ENCODE measurements at regions not wholly inside any gene's neighbourhood (a gene's known extent, or its start where the extent isn't known, plus 50 kb on each side); places are given as distances from the start of the nearest gene placed in this dataset.
"Not testable (repeated sequence)": the region's sequence is repeated elsewhere in the genome, so short reads cannot be mapped to it uniquely, and the experiment has no call there.

DNA sequence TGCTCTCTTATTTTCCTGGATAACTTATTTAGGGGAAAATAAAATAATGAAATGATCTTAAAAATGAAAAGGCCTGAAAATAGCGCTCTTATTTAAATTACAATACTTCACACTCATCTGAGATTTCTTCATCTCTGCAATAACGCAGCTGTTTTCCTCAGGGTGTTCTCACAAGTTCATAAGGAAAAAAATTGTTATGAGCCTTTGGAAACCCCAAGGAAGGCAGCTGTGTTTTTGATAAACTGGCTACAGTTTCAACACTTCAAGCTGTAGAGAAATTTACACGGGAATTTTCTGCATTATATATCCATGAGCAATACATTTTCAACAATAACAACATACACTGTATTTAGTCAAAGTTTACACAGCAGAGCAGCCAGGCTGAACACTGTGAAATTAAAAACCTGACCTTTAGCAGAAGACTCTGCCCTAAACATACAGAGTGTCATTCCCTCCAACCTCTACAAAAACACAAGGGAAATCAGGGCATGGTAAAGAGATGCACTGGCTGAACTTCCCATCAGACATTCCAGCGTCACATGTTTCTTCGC is 959.6 kb downstream of the SLC4A3 start:
- no peak for DNase-seq

DNA sequence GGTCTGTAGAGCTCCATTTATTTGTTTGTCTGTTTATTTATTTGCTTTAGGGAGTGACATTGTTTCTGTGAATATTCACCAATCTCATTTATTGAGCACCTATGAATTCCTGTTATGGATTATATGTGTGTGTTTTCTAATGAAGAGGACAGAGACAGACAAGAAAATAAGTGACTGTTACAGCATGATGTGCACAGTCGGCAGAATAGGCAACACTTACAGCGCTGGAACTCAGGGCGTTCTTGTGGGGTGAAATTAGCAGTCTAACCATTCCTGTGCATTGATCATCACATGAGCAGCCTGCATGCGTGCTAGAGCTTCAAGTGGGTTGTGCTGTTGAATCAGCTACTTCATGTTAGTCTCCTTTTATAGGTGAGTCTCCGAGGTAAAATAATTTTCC is 960.7 kb downstream of the SLC4A3 start:
- no peak for DNase-seq

GRCh38 chr2:220590476-220590875 is 963.0 kb downstream of the SLC4A3 start:
- DNase-seq = no peak

DNA sequence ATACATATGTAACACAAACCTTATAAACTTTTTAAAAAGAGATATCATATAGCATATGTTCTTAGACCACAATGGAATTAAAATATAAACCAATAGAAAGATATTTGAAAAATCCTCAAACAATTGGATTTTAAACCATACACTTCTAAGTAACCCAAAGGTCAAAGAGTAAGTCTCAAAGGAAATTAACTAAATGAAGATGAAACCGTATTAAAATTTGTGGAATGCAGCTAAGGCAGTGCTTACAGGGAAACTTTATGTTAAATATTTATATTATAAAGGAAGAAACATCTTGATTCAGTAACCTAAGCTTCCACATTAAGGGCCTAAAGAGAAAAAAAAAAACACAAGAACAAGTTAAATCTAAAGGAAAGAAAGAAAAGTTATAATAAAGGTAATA is 966.1 kb downstream of the SLC4A3 start:
- DNase-seq = no peak

GRCh38 chr2:220601674-220602073 is 970.4 kb downstream of the EPHA4 start:
- no peak for DNase-seq

- not testable (repeated sequence) for DNase-seq
These were observed 959.1 kb downstream of the EPHA4 start for GRCh38 chr2:220613004-220613403.

- no peak for DNase-seq
These were observed 958.0 kb downstream of the EPHA4 start for GRCh38 chr2:220614064-220614463.

- DNase-seq = peak; percentile 59
These were observed 952.4 kb downstream of the EPHA4 start for GRCh38 chr2:220619525-220620220.

- no peak for DNase-seq
These were observed 945.5 kb downstream of the EPHA4 start for GRCh38 chr2:220626603-220627002.

GRCh38 chr2:220628252-220628651 is 943.9 kb downstream of the EPHA4 start:
- DNase-seq = no peak

DNA sequence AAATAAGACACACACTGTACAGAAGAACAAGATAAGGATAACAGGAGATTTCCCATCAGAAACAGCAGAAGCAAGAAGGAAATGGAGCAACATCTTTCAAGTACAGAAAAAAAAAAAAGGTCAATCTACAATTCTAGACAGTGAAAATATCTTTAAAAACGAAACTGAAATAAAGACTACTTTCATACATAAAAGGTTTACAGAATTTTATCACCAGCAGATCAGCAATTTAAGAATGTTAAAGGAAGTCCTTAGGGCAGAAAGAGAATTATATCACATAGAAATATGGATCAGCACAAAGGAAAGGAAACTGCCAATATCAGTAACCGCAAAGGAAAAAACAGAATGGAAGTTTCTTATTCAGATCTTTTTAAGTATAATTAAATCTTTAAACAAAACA is 931.0 kb downstream of the EPHA4 start:
- DNase-seq = no peak

- no peak for DNase-seq
These were observed 925.7 kb downstream of the EPHA4 start for GRCh38 chr2:220646424-220646823.

- no peak for DNase-seq
These were observed 923.5 kb downstream of the EPHA4 start for GRCh38 chr2:220648628-220649027.

DNA sequence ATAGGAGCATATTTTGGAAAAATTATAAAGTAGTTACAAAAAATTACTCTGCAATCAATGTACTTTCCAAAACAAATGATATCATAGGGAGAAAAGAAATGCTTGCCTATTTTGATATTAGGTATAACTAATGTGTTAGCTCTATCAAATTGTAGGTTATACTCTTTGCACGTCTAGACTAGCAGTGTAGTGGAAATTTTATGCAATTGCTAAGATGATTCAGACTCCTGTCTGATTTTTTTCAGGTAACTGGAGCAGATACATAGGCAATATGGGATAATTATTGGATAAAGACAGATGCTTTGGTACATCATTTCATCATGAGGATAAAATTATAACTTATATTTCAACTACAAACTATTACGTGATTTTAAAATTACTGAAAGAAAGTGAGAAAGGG is 918.3 kb downstream of the EPHA4 start:
- DNase-seq = peak; percentile 1

DNA sequence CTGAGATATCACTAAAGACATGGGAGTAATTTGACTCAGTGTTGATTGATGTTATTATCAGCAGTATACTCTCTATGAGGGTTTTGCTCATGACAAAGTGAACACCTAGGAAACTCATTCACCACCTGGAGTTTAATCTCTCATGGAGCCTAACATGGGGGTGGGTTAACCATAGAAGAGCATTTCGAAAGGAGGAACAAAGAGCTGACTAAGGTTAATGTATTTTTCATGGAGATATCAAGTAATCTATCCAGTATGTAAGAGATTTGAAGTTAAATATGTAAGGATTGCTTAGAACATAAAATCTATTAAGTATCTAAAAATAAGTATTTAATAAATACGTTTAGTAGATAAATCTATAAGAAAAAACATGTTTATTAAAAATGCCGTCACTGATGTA is 917.8 kb downstream of the EPHA4 start:
- peak; percentile 15 for DNase-seq

GRCh38 chr2:220660277-220661145 is 911.6 kb downstream of the EPHA4 start:
- peak; percentile 25 for DNase-seq

DNA sequence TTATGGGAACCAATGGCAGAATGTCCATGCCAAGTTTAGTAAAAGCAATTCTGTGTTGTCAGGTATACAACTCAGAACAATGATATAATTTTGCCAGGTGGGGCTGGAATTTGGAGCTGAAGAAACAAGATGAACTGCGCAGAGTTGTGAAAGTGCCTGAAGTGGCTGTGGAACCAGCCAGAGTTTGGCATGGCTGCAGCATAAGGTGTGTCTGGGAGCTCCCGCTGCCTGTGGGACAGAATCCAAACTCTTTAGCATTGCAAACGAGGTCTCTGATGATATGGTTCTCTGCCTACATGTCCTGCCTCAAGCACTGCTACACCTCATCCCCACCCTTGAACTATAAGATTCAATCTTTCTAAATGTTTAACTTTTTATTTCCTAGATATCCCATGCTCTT is 909.7 kb downstream of the EPHA4 start:
- no peak for DNase-seq

GRCh38 chr2:220663065-220663464 is 909.0 kb downstream of the EPHA4 start:
- no peak for DNase-seq

- no peak for DNase-seq
These were observed 907.6 kb downstream of the EPHA4 start for GRCh38 chr2:220664272-220665107.

GRCh38 chr2:220665108-220665471 is 907.0 kb downstream of the EPHA4 start:
- peak; percentile 86 for DNase-seq

GRCh38 chr2:220669324-220669723 is 902.8 kb downstream of the EPHA4 start:
- no peak for DNase-seq

DNA sequence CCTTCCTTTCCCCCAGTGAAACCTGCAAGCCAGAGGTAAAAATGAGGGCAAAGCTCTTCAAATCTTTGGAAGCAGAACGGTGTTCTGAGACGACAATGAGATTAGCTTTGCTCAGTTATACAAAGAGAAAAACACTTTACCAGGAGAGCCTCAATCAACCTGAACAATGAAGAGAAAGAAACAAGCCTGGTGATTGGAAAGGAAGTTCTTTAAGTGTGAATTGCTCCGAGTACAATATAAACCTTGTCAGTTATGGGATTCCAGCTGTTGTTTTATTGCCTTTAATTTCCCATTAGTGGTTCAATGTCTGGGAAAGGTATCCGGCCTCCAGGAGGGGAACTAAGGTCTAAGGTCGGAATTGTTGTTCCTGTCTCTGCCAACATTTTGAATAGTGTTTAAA is 901.6 kb downstream of the EPHA4 start:
- DNase-seq = peak; percentile 92
